Neuron (in vitro differentiated cells): ENCODE measurements at regions not wholly inside any gene's neighbourhood (a gene's known extent, or its start where the extent isn't known, plus 50 kb on each side); places are given as distances from the start of the nearest gene placed in this dataset.

Experiments
- H2AFZ ChIP-seq: one replicate; pipeline ENCODE4 v1.6.1; 2013; ENCODE audit warnings: low read depth, mild to moderate bottlenecking, inconsistent platforms, low read length, moderate library complexity
- H3K27me3 ChIP-seq: one replicate; pipeline ENCODE4 v1.6.1; 2013; ENCODE audit warnings: low read length; ENCODE audit not compliant: insufficient read depth
- H3K36me3 ChIP-seq: one replicate; pipeline ENCODE4 v1.6.1; 2013; ENCODE audit warnings: low read length; ENCODE audit not compliant: insufficient read depth
- H3K4me1 ChIP-seq: one replicate; pipeline ENCODE4 v1.6.1; 2013; ENCODE audit warnings: low read length; ENCODE audit not compliant: insufficient read depth
- H3K4me3 ChIP-seq: 2 replicates; pipeline ENCODE4 v1.5.1; 2013; ENCODE audit warnings: mild to moderate bottlenecking, low read length, moderate library complexity
- H3K9me3 ChIP-seq: one replicate; pipeline ENCODE4 v1.6.1; 2013; ENCODE audit warnings: low read length

DNA sequence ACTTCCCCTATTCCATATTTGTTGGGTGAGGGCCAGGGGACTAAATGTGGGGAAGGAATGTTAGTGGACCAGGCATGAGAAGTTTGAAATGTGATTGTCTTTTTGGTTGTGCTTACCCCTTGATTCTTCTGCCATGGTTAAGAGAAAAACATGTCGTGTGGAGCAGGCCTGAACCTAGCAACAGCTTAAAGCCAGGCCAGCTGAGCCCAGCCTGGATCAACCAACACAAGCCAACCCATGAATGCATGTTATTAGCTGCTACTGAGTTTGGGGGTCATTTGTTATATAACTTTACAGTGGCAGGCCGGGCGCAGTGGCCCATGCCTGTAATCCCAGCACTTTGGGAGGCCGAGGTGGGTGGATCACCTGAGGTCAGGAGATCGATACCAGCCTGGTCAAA lies 52.4 kb upstream of the TRIO start:
- no peaks in the 10 kb centered on the region for H3K9me3 ChIP-seq
- no peak overlapping the region for H2AFZ ChIP-seq
- no peak overlapping the region for H3K4me3 ChIP-seq
- H3K4me1 ChIP-seq, result peaks cover 11% of the 10 kb centered on the region
- no peaks in the 10 kb centered on the region for H3K36me3 ChIP-seq
- no peaks in the 10 kb centered on the region for H3K27me3 ChIP-seq

DNA sequence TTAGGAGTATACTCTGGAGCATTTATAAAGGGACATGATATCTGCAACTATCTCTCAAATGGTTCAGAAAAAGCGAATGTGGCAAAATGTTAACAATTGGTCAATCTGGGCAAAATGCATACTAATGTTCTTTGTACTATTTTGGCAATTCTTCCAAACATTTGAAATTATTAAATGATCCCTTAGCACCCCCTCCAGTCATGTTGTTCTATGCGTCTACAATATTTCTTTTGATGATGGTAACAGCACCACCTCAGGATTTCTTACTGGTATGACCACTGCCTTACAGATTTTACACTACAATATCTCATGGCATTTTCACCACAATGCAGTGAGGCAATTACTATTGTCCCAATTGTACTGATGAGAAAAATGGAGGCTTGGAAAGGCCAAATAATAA lies 52.9 kb upstream of the TRIO start:
- no peak overlapping the region for H2AFZ ChIP-seq
- no peak overlapping the region for H3K4me3 ChIP-seq
- no peaks in the 10 kb centered on the region for H3K9me3 ChIP-seq
- no peaks in the 10 kb centered on the region for H3K36me3 ChIP-seq
- peaks cover 11% of the 10 kb centered on the region for H3K4me1 ChIP-seq
- H3K27me3 ChIP-seq, result no peaks in the 10 kb centered on the region

DNA sequence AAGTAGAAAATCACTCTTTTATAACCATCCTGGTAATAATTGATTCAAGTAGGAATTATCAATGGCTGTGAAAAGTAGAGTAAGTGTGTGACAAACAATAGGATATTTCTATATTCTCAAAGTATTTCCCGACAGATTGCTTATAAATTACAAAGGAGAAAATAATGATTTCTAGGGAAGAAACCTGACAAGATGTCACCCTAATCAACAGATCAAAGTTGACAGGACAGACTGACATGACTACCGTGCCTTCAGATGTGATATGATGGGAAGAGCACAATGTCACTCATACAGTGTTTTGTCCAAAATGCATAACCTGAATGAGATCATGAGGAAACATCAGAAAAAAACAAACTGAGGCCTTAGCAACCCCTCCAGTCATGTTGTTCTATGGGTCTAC lies 53.9 kb upstream of the TRIO start:
- H3K4me1 ChIP-seq, result peaks cover 11% of the 10 kb centered on the region
- no peak overlapping the region for H2AFZ ChIP-seq
- no peak overlapping the region for H3K4me3 ChIP-seq
- H3K27me3 ChIP-seq, result no peaks in the 10 kb centered on the region
- no peaks in the 10 kb centered on the region for H3K36me3 ChIP-seq
- H3K9me3 ChIP-seq, result no peaks in the 10 kb centered on the region

DNA sequence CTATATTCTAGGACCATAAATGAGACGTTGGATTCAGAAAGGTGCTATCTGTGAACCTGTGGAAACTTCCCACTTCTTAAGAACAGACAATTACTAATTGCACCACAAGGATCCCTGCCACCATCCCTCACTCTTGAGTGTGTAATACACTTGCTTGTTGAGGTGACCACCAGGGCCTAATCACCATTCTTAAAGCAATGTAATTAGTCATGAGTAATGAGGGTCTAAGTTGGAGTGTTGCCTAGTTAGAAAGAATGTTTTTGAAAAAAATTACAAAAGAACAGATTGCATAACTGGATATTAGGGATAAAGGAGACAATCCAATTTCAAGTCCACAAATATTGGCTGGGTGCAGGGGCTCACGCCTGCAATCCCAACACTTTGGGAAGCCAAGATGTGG lies 56.9 kb upstream of the TRIO start:
- no peaks in the 10 kb centered on the region for H3K9me3 ChIP-seq
- no peak overlapping the region for H2AFZ ChIP-seq
- no peaks in the 10 kb centered on the region for H3K36me3 ChIP-seq
- no peak overlapping the region for H3K4me3 ChIP-seq
- no peaks in the 10 kb centered on the region for H3K27me3 ChIP-seq
- no peaks in the 10 kb centered on the region for H3K4me1 ChIP-seq

DNA sequence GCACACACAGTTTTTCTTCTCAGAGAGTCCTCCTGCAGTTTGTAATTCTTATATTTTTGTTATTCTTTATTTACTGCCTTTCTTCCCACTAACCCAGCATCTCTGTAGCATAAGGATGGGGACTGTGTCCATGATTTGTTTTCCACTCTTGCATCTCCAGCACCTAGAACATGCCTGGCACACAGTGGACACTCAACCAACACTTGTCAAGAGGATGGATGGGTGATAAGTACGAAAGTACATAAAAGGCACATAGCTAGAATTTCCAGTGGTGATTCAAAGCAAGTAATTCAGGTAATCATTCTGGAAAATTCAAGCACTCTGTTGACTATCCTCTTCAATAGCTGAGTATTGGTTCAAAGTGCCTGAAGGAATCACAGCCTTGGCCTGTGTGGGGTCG lies 60.2 kb upstream of the TRIO start:
- H3K4me3 ChIP-seq, result no peak overlapping the region
- no peak overlapping the region for H2AFZ ChIP-seq
- H3K9me3 ChIP-seq, result no peaks in the 10 kb centered on the region
- H3K27me3 ChIP-seq, result no peaks in the 10 kb centered on the region
- no peaks in the 10 kb centered on the region for H3K36me3 ChIP-seq
- no peaks in the 10 kb centered on the region for H3K4me1 ChIP-seq

DNA sequence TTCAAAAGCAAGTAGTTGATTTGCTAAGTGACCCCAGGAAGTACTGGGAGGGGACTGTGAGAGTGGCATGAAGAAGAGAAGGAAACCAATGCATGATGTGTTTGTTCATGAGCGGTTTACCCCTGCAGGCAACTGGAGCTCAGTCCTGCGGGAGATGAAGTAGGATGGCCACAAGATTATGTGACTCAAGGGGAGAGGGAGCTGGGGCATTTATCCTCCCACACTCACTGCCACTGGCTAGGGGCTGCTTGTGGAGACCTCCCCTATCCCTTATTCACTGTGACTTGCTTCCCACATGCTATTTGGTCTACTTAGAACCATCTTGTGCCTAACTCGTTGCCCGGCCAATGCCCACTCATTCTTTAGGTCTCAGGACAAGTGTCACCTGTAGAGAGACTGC lies 60.6 kb upstream of the TRIO start:
- Histone ChIP-seq H3K9me3 (no peaks in the 10 kb centered on the region), H3K4me3 (no peak overlapping the region), H3K27me3 (peaks cover 3% of the 10 kb centered on the region), H3K4me1 (no peaks in the 10 kb centered on the region), H2AFZ (no peak overlapping the region), H3K36me3 (no peaks in the 10 kb centered on the region)

DNA sequence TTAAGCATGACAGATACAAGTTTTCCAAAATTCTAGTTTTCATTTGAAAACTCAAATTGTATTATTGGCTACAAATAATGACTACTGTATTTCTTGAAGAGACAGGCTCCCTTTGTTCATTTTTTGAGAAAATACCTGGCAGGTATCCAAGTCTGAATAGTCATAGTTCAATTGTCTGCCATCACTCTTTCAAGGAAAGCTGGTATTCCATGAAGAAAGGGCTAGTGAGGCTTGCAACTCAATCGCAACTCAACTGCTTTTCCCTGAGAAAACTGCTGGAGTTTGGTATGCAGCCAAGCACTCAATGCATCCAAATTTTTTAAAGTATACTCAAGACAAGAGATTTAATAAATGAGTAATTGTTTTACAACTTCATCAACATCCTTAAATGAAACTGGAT lies 61.4 kb upstream of the TRIO start:
- H3K36me3 ChIP-seq, result no peaks in the 10 kb centered on the region
- no peak overlapping the region for H2AFZ ChIP-seq
- no peak overlapping the region for H3K4me3 ChIP-seq
- H3K9me3 ChIP-seq, result no peaks in the 10 kb centered on the region
- H3K27me3 ChIP-seq, result peaks cover 3% of the 10 kb centered on the region
- no peaks in the 10 kb centered on the region for H3K4me1 ChIP-seq

DNA sequence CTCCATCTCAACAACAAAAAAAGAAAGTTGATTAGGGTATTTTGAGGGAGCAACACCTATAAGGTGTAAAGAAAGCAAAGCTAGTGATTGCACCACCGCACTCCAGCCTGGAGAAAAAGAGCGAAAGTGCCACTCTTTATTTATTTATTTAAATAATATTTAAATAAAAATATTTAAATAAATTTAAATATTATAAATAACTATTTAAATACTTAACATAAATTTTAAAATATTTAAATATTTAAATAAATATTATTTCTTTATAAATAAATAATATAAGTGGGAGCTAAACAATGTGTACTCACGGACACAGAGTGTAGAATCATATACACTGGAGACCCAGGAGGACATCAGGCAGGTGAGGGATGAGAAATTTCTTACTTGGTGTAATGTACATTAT lies 64.4 kb upstream of the TRIO start:
- no peaks in the 10 kb centered on the region for H3K4me1 ChIP-seq
- peaks cover 3% of the 10 kb centered on the region for H3K27me3 ChIP-seq
- H3K36me3 ChIP-seq, result no peaks in the 10 kb centered on the region
- H2AFZ ChIP-seq, result no peak overlapping the region
- no peaks in the 10 kb centered on the region for H3K9me3 ChIP-seq
- no peak overlapping the region for H3K4me3 ChIP-seq

DNA sequence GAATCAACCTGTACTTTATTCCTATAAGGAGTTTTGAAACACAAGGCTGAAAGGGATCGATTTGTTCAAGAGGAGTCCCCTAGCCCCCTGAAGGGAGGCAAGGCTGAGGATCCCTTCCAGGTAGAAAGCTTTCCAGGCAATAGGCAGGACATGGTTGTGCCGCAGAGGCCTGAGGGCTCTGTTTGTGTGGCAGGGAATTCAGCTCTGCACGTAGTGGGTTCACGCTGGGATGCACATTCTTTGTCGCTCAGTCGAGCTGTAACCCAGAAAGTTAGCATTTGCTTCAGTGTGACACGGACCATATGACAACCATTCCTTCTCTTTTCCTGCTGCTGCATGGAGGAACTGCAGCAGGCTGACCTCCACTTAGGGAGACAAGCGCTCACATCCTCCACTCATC lies 65.6 kb upstream of the TRIO start:
- no peaks in the 10 kb centered on the region for H3K4me1 ChIP-seq
- no peak overlapping the region for H3K4me3 ChIP-seq
- H2AFZ ChIP-seq, result no peak overlapping the region
- peaks cover 3% of the 10 kb centered on the region for H3K27me3 ChIP-seq
- H3K9me3 ChIP-seq, result no peaks in the 10 kb centered on the region
- H3K36me3 ChIP-seq, result no peaks in the 10 kb centered on the region

DNA sequence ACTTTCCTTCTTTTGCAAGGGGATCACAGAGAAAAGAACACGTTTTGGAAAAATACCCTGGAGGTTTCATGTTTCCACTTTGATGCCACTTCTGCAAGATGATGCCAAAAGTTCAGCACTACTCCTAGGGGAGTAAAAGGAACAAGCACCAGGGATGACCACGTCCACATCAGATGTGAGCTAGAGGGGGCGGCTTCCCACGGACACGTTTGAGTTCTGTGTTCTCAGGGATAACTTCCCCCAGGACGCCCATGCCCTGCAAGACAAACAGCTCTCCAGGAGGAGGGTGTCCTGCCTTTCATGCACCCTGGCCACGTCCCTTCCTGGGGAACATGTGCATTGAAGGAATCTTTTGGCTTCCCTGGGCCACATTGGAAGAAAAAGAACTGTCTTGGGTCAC lies 66.6 kb upstream of the TRIO start:
- Histone ChIP-seq H3K4me3 (no peak overlapping the region), H2AFZ (no peak overlapping the region), H3K9me3 (no peaks in the 10 kb centered on the region), H3K36me3 (no peaks in the 10 kb centered on the region), H3K4me1 (no peaks in the 10 kb centered on the region), H3K27me3 (peaks cover 3% of the 10 kb centered on the region)

DNA sequence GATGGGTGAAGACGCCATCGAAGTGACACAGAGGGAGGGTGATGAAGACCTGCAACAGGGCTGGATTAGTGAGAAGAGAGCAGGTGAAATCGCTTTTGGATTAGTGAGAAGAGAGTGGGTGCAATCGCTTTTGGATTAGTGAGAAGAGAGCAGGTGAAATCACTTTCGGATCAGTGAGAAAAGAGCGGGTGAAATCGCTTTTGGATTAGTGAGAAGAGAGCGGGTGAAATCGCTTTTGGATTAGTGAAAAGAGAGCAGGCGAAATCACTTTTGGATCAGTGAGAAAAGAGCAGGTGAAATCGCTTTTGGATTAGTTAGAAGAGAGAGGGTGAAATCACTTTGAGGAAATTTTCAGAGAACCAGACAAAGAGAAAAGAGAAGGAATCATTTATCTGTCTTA lies 67.2 kb upstream of the TRIO start:
- no peak overlapping the region for H3K4me3 ChIP-seq
- no peak overlapping the region for H2AFZ ChIP-seq
- no peaks in the 10 kb centered on the region for H3K36me3 ChIP-seq
- H3K9me3 ChIP-seq, result no peaks in the 10 kb centered on the region
- H3K4me1 ChIP-seq, result no peaks in the 10 kb centered on the region
- H3K27me3 ChIP-seq, result peaks cover 3% of the 10 kb centered on the region

DNA sequence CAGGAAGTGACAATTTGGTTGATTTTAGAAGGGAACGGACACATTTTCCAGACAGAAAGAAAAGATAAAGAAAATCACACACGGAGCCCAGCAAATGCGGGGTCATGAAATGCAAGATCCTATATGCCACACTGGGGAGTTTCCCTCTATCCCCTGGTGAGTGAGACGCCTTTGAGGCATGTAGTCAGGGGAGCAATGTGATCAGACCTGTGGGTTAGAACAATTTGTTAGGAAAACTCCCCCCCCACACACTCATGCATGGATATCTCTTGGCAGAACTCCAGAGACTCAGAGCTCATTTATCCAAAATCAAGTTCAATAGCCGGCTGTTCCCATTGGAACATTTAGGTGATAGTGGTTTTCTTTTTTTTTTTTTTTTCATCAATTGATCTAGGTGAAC lies 71.7 kb upstream of the TRIO start:
- Histone ChIP-seq H3K4me3 (no peak overlapping the region), H3K4me1 (no peaks in the 10 kb centered on the region), H3K36me3 (no peaks in the 10 kb centered on the region), H3K27me3 (no peaks in the 10 kb centered on the region), H2AFZ (no peak overlapping the region), H3K9me3 (no peaks in the 10 kb centered on the region)

DNA sequence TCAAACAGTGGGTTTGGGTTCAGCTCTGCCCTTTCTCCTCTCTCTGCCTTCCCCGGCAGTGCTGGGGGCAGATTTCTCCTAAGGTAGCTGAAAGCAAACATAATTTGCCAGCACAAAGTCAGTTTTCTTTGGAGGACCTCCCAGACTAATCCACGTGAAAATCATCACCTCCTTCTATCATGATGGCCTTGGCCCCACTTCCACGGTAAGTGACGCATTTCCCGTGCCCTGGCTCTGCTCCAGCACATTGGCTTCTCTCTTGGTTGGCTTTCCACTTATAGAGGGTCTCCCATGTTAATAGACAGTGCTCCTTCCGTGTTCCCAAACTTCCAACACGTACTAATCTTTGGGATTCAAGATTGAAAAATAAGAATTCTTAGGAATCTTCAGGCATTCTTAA lies 74.1 kb upstream of the TRIO start:
- no peaks in the 10 kb centered on the region for H3K36me3 ChIP-seq
- no peak overlapping the region for H2AFZ ChIP-seq
- no peak overlapping the region for H3K4me3 ChIP-seq
- H3K4me1 ChIP-seq, result no peaks in the 10 kb centered on the region
- H3K27me3 ChIP-seq, result no peaks in the 10 kb centered on the region
- no peaks in the 10 kb centered on the region for H3K9me3 ChIP-seq

DNA sequence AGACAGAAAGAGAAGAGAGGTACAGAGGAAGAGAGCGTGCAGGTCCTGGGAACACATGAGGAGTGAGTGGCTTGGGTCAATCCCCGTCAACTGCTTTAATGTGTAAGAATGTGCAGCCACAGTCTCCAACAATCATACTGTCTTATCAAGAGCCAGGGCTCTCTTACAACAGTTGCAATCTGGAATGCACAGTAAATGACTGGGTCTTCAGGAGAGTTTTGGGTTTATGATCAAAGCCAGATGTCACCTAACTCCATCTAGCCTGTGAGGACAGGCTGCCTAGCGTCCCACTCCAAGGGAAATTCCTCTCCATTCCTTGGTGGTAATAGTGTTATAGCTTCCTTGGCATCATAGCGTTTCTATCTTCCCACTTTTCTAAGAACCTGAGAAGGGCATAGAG lies 75.0 kb upstream of the TRIO start:
- Histone ChIP-seq H3K4me3 (no peak overlapping the region), H3K4me1 (no peaks in the 10 kb centered on the region), H3K27me3 (no peaks in the 10 kb centered on the region), H3K36me3 (no peaks in the 10 kb centered on the region), H2AFZ (no peak overlapping the region), H3K9me3 (no peaks in the 10 kb centered on the region)
